B cell (primary cell): ENCODE measurements at regions not wholly inside any gene's neighbourhood (a gene's known extent, or its start where the extent isn't known, plus 50 kb on each side); places are given as distances from the start of the nearest gene placed in this dataset.

Source experiments
- ATAC-seq: fragments of 200-7000 bp; cut with Tn5 transposase; one replicate; pipeline ENCODE4 v1.10.0; 2021; ENCODE audit warnings: low read depth, mild to moderate bottlenecking, moderate number of reproducible peaks, moderate library complexity
- CTCF ChIA-PET: fragments of 350-600 bp; sonication (Branson Sonifier 250); formaldehyde crosslinking; loops from one replicate; lab custom pipeline; 2021; ENCODE audit warnings: antibody characterized with exemption, inconsistent platforms; lab: Charles Lee
- POLR2A ChIA-PET: fragments of 350-600 bp; sonication (Branson Sonifier 250); formaldehyde crosslinking; loops from one replicate; lab custom pipeline; 2021; ENCODE audit warnings: antibody characterized with exemption; lab: Charles Lee
- DNase-seq: peaks from one replicate; pipeline ENCODE4 v3.0.0; 2013
- H2AFZ ChIP-seq: 2 replicates; pipeline ENCODE4 v1.6.1; 2012; ENCODE audit warnings: mild to moderate bottlenecking, low read depth, low read length; ENCODE audit not compliant: insufficient read depth, poor library complexity, severe bottlenecking
- H3K27ac ChIP-seq, 2 donors: 1 replicate in 1 of 2; 2 replicates in 1 of 2; pipeline ENCODE4 v1.5.1; 2012 to 2013; ENCODE audit warnings: low read length in 2 of 2, mild to moderate bottlenecking in 2 of 2, moderate library complexity in 1 of 2
- H3K27me3 ChIP-seq, 4 experiments: fragments of 200-600 bp in 1 of 4; sonication (generic) in 1 of 4; replicated peaks in 1 of 4; 1 replicate in 2 of 4; 2 replicates in 2 of 4; pipeline versions ENCODE4 v1.6.1 to v1.7.0; 2013 to 2016; ENCODE audit warnings: low read length in 3 of 4, mild to moderate bottlenecking in 2 of 4, mixed read lengths in 1 of 4, moderate library complexity in 1 of 4; ENCODE audit not compliant: insufficient read depth in 4 of 4, control insufficient read depth in 3 of 4; ENCODE audit errors: control extremely low read depth in 1 of 4
- H3K36me3 ChIP-seq, 2 experiments: replicated peaks in 1 of 2; 1 replicate in 1 of 2; 2 replicates in 1 of 2; pipeline versions ENCODE4 v1.6.1 to v1.7.1; 2013; ENCODE audit warnings: low read length in 1 of 2; ENCODE audit not compliant: insufficient read depth in 2 of 2, control insufficient read depth in 1 of 2; ENCODE audit errors: control extremely low read depth in 1 of 2, extremely low read depth in 1 of 2
- H3K4me1 ChIP-seq, 2 donors: fragments of 200-600 bp in 1 of 2; sonication (generic) in 1 of 2; 1 replicate in 1 of 2; 2 replicates in 1 of 2; pipeline versions ENCODE4 v1.5.1 to v1.6.1; 2013 to 2017; ENCODE audit warnings: low read length in 2 of 2; ENCODE audit not compliant: control insufficient read depth in 2 of 2, insufficient read depth in 2 of 2
- H3K4me2 ChIP-seq: replicated peaks from 2 replicates; pipeline ENCODE3; 2012; ENCODE audit warnings: mild to moderate bottlenecking, low read depth, low read length; ENCODE audit not compliant: poor library complexity, severe bottlenecking
- H3K4me3 ChIP-seq, 5 experiments: fragments of 200-600 bp in 1 of 5; sonication (generic) in 1 of 5; 1 replicate in 3 of 5; 2 replicates in 2 of 5; pipeline versions ENCODE4 v1.5.1 to v1.7.0; 2011 to 2016; ENCODE audit warnings: low read length in 4 of 5, mild to moderate bottlenecking in 4 of 5, low read depth in 2 of 5, control low read depth in 1 of 5, moderate library complexity in 1 of 5; ENCODE audit not compliant: insufficient read depth in 1 of 5; ENCODE audit errors: control extremely low read depth in 1 of 5, extremely low read depth in 1 of 5
- H3K79me2 ChIP-seq: fragments of 200-600 bp; sonication (generic); one replicate; pipeline ENCODE4 v1.6.0; 2016; ENCODE audit warnings: low read length; ENCODE audit not compliant: control insufficient read depth, insufficient read depth
- H3K9ac ChIP-seq: fragments of 200-600 bp; sonication (generic); 2 replicates; pipeline ENCODE4 v1.6.1; 2017; ENCODE audit warnings: mild to moderate bottlenecking, low read length, moderate library complexity
- H3K9me3 ChIP-seq, 3 donors: one replicate each; pipeline versions ENCODE4 v1.6.1 to v1.7.1; 2013; ENCODE audit warnings: low read length in 2 of 3; ENCODE audit not compliant: control insufficient read depth in 2 of 3, insufficient read depth in 1 of 3; ENCODE audit errors: control extremely low read depth in 1 of 3
- H4K20me1 ChIP-seq: 2 replicates; pipeline ENCODE4 v1.6.0; 2012; ENCODE audit warnings: mild to moderate bottlenecking, low read length; ENCODE audit not compliant: insufficient read depth, control insufficient read depth, poor library complexity, severe bottlenecking
- H3K27ac Mint-ChIP-seq: one replicate; pipeline ENCODE4 v1.8.0; 2021; ENCODE audit warnings: mixed read lengths
- H3K27me3 Mint-ChIP-seq: one replicate; pipeline ENCODE4 v1.8.0; 2021; ENCODE audit warnings: mixed read lengths
- H3K4me1 Mint-ChIP-seq: one replicate; pipeline ENCODE4 v1.8.0; 2021; ENCODE audit warnings: mixed read lengths
- H3K4me3 Mint-ChIP-seq: one replicate; pipeline ENCODE4 v1.8.0; 2021; ENCODE audit warnings: mixed read lengths
- H3K9me3 Mint-ChIP-seq: one replicate; pipeline ENCODE4 v1.8.0; 2022; ENCODE audit warnings: mixed read lengths; ENCODE audit not compliant: insufficient read depth
- EZH2 ChIP-seq: IDR thresholded peaks from 2 replicates; pipeline ENCODE4 v1.6.1; 2012; ENCODE audit warnings: borderline replicate concordance, low read depth, mild to moderate bottlenecking, moderate library complexity, low read length; ENCODE audit not compliant: insufficient read depth, poor library complexity, severe bottlenecking
- WGBS: methylation state at CpG from one replicate; pipeline ENCODE4 v1.1.5; 2013; ENCODE audit warnings: missing lambda C conversion rate; ENCODE audit not compliant: insufficient coverage; 5-methylcytosine and 5-hydroxymethylcytosine counted together
- intact Hi-C: fragments of 100-400 bp; cut with micrococcal nuclease; formaldehyde crosslinking; loops from one replicate; pipeline ENCODE4 v1.10.0; 2022

DNA sequence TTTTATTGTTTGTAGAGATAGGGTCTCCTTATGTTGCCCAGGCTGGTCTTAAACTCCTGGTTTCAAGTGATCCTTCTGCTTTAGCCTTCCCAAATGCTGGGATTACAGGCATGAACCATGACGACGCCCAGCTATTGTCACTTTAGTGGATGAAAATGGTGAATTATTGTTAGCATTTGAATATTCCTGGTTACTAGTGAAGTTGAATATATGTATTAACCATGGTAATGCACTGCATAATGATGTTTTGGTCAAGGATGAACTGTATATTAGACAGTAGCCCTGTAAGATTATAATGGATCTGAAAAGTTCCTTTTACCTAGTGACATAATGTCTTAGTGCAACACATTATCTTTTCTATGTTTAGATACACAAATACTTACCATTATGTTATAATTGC is 50.4 kb upstream of the KCNAB1 start:
- no peaks in the 10 kb centered on the region for H3K79me2 ChIP-seq
- no peak for DNase-seq
- Mint-ChIP-seq H3K9me3 (no peaks in the 10 kb centered on the region), H3K4me3 (no peak overlapping the region), H3K27me3 (peaks cover 26% of the 10 kb centered on the region), H3K27ac (no peak overlapping the region), H3K4me1 (no peaks in the 10 kb centered on the region)
- no peaks in the 10 kb centered on the region for H3K36me3 ChIP-seq
- no peak overlapping the region for H3K4me3 ChIP-seq
- H3K4me1 ChIP-seq: no peaks in the 10 kb centered on the region
- H3K9me3 ChIP-seq: peaks cover 0 to 3% (median 0%) of the 10 kb centered on the region in 3 donors
- H3K9ac ChIP-seq: no peak overlapping the region
- intact Hi-C loops: no loop called here
- TF ChIP-seq EZH2: no peak
- WGBS: 93% methylated on average over 2 of the region's 2 CpGs
- ATAC-seq: no peak
- no peaks in the 10 kb centered on the region for H3K27me3 ChIP-seq
- CTCF ChIA-PET: interaction anchor here (0.6 kb wide), 1 partner anchor 175 kb away, joined by 3 read pairs; no protein-coding TSS in a partner anchor
- H2AFZ ChIP-seq: no peak overlapping the region
- no peaks in the 10 kb centered on the region for H4K20me1 ChIP-seq
- H3K4me2 ChIP-seq: no peak overlapping the region
- POLR2A ChIA-PET: no interaction called here
- H3K27ac ChIP-seq: no peak overlapping the region
